Astrocyte of the spinal cord (primary cell): ENCODE measurements at regions not wholly inside any gene's neighbourhood (a gene's known extent, or its start where the extent isn't known, plus 50 kb on each side); places are given as distances from the start of the nearest gene placed in this dataset.

ENCODE experiments used
- DNase-seq: peaks from one replicate; pipeline ENCODE4 v3.0.0; 2011; ENCODE audit warnings: low read depth, low spot score
- H3K4me3 ChIP-seq: 2 replicates; pipeline ENCODE4 v1.5.1; 2011; ENCODE audit warnings: low read depth, mild to moderate bottlenecking, low read length, moderate library complexity
- CTCF ChIP-seq: IDR thresholded peaks from 2 replicates; pipeline ENCODE4 v1.5.1; 2012; ENCODE audit warnings: low read depth, mild to moderate bottlenecking, low read length, inconsistent platforms
- in situ Hi-C: cut with HindIII; loops from 2 replicates; pipeline ENCODE4 v1.10.0; 2017; ENCODE audit warnings: low sequenced_read_pairs

GRCh38 chr6:78059171-78059570 is 406.3 kb downstream of the MEI4 start:
- in situ Hi-C loops, result no loop called here
- H3K4me3 ChIP-seq, result no peak overlapping the region
- DNase-seq, result no peak
- no peak for TF ChIP-seq CTCF

GRCh38 chr6:78062993-78063392 is 410.2 kb downstream of the MEI4 start:
- in situ Hi-C loops, result no loop called here
- DNase-seq, result no peak
- no peak overlapping the region for H3K4me3 ChIP-seq
- no peak for TF ChIP-seq CTCF

- DNase-seq, result no peak
- no peak overlapping the region for H3K4me3 ChIP-seq
- in situ Hi-C loops, result no loop called here
- no peak for TF ChIP-seq CTCF
Observed at GRCh38 chr6:78076371-78076770, 423.5 kb downstream of the MEI4 start.

- in situ Hi-C loops, result no loop called here
- TF ChIP-seq CTCF, result no peak
- no peak overlapping the region for H3K4me3 ChIP-seq
- DNase-seq, result peak; percentile 17
Observed at GRCh38 chr6:78089531-78089930, 436.7 kb downstream of the MEI4 start.

- no peak for DNase-seq
- no peak for TF ChIP-seq CTCF
- no peak overlapping the region for H3K4me3 ChIP-seq
- in situ Hi-C loops, result no loop called here
Observed at GRCh38 chr6:78093906-78094305, 441.1 kb downstream of the MEI4 start.

- in situ Hi-C loops, result no loop called here
- H3K4me3 ChIP-seq, result no peak overlapping the region
- TF ChIP-seq CTCF, result no peak
- DNase-seq, result no peak
Observed at GRCh38 chr6:78101387-78101786, 448.5 kb downstream of the MEI4 start.

GRCh38 chr6:78110641-78111040 is 457.8 kb downstream of the MEI4 start:
- no peak for DNase-seq
- in situ Hi-C loops, result no loop called here
- H3K4me3 ChIP-seq, result no peak overlapping the region
- no peak for TF ChIP-seq CTCF
